Liver (tissue), 3 donors: ENCODE measurements at regions not wholly inside any gene's neighbourhood (a gene's known extent, or its start where the extent isn't known, plus 50 kb on each side); places are given as distances from the start of the nearest gene placed in this dataset.
A peak's percentile ranks its signal among the peaks of the same experiment; 100 is the strongest.

Experiments used
- CTCF ChIP-seq: fragments of 150-350 bp; IDR thresholded peaks from 2 replicates; pipeline ENCODE4 v1.5.1; 2017; ENCODE audit warnings: improper control_type of control experiment, low read depth, low read length; ENCODE audit not compliant: missing input control
- FOXA1 ChIP-seq: IDR thresholded peaks from 2 replicates; pipeline ENCODE4 v1.6.1; 2016; ENCODE audit warnings: antibody characterized with exemption
- GABPA ChIP-seq, 2 donors: IDR thresholded peaks in 1 of 2; conservative IDR thresholded peaks in 1 of 2; 2 replicates each; pipeline ENCODE4 v1.6.1; 2016; ENCODE audit warnings: antibody characterized with exemption in 2 of 2, mild to moderate bottlenecking in 1 of 2, moderate library complexity in 1 of 2
- JUND ChIP-seq, 2 donors: IDR thresholded peaks; 2 replicates each; pipeline ENCODE4 v1.6.1; 2016; ENCODE audit warnings: antibody characterized with exemption in 2 of 2
- MAX ChIP-seq: IDR thresholded peaks from 2 replicates; pipeline ENCODE4 v1.6.1; 2016; ENCODE audit warnings: antibody characterized with exemption
- NR2F2 ChIP-seq: IDR thresholded peaks from 2 replicates; pipeline ENCODE4 v1.6.1; 2016; ENCODE audit warnings: antibody characterized with exemption
- RAD21 ChIP-seq, 2 donors: IDR thresholded peaks; 2 replicates each; pipeline ENCODE4 v1.6.1; 2016; ENCODE audit warnings: antibody characterized with exemption in 2 of 2, mild to moderate bottlenecking in 2 of 2
- REST ChIP-seq: IDR thresholded peaks from 2 replicates; pipeline ENCODE4 v1.6.1; 2016; ENCODE audit warnings: antibody characterized with exemption, mild to moderate bottlenecking
- SP1 ChIP-seq: IDR thresholded peaks from 2 replicates; pipeline ENCODE4 v1.6.1; 2018; ENCODE audit warnings: antibody characterized with exemption, mild to moderate bottlenecking
- TAF1 ChIP-seq: conservative IDR thresholded peaks from 2 replicates; pipeline ENCODE4 v1.6.1; 2016; ENCODE audit warnings: antibody characterized with exemption, mild to moderate bottlenecking
- YY1 ChIP-seq: IDR thresholded peaks from 2 replicates; pipeline ENCODE4 v1.6.1; 2016; ENCODE audit warnings: antibody characterized with exemption, mild to moderate bottlenecking
- donor health status: healthy.
- donor health status: healthy.

- TF ChIP-seq CTCF (no peak), JUND (IDR thresholded peaks at IDR 0.05) (no peak), SP1 (no peak), NR2F2 (no peak), REST (no peak), RAD21 (IDR thresholded peaks at IDR 0.05) (no peak), GABPA (IDR thresholded peaks at IDR 0.05 in 1 of 2, conservative IDR thresholded peaks at IDR 0.05 in 1 of 2) (no peak), YY1 (peak; percentile 10), FOXA1 (no peak), MAX (no peak), TAF1 (no peak)
Observed at GRCh38 chr9:91001146-91001611, 199.6 kb downstream of the SYK start.
